OCI-LY1 (cell line): ENCODE measurements at regions not wholly inside any gene's neighbourhood (a gene's known extent, or its start where the extent isn't known, plus 50 kb on each side); places are given as distances from the start of the nearest gene placed in this dataset.

Source experiments
- H2AFZ ChIP-seq: fragments of 200-600 bp; sonication (generic), shearing (Covaris generic); 2 replicates; pipeline ENCODE4 v1.6.0; 2014; ENCODE audit warnings: antibody characterized with exemption, mild to moderate bottlenecking, low read length
- H3F3A ChIP-seq: fragments of 200-600 bp; sonication (generic), shearing (Covaris generic); 2 replicates; pipeline ENCODE4 v1.6.0; 2014; ENCODE audit warnings: mild to moderate bottlenecking, antibody characterized with exemption, low read length, moderate library complexity; ENCODE audit not compliant: insufficient read depth
- H3K27ac ChIP-seq: fragments of 200-600 bp; sonication (generic); 2 replicates; pipeline ENCODE4 v1.5.1; 2014; ENCODE audit warnings: low read length, mixed run types, mild to moderate bottlenecking, low read depth; ENCODE audit not compliant: poor library complexity, severe bottlenecking
- H3K27me3 ChIP-seq: fragments of 200-600 bp; sonication (generic); 2 replicates; pipeline ENCODE4 v1.6.0; 2014; ENCODE audit warnings: antibody characterized with exemption, mild to moderate bottlenecking, low read length, moderate library complexity; ENCODE audit not compliant: insufficient read depth
- H3K36me3 ChIP-seq: fragments of 200-600 bp; sonication (generic); 2 replicates; pipeline ENCODE4 v1.6.1; 2014; ENCODE audit warnings: mild to moderate bottlenecking, antibody characterized with exemption, low read length, moderate library complexity, mixed read lengths; ENCODE audit not compliant: insufficient read depth
- H3K4me1 ChIP-seq: fragments of 200-600 bp; sonication (generic); 2 replicates; pipeline ENCODE4 v1.5.1; 2014; ENCODE audit warnings: mild to moderate bottlenecking, low read length, moderate library complexity; ENCODE audit not compliant: insufficient read depth, severe bottlenecking
- H3K4me2 ChIP-seq: fragments of 200-600 bp; sonication (generic), shearing (Covaris generic); 2 replicates; pipeline ENCODE4 v1.6.1; 2014; ENCODE audit warnings: low read length
- H3K4me3 ChIP-seq: fragments of 200-600 bp; sonication (generic); 2 replicates; pipeline ENCODE4 v1.5.1; 2014; ENCODE audit warnings: low read length, low read depth, mild to moderate bottlenecking, mixed read lengths; ENCODE audit not compliant: poor library complexity, severe bottlenecking
- H3K79me2 ChIP-seq: fragments of 200-600 bp; shearing (Covaris generic); 2 replicates; pipeline ENCODE4 v1.6.1; 2016; ENCODE audit warnings: mixed run types, low read length, mixed read lengths; ENCODE audit not compliant: insufficient read depth
- H3K9ac ChIP-seq: fragments of 200-600 bp; sonication (generic), shearing (Covaris generic); 2 replicates; pipeline ENCODE4 v1.6.1; 2014; ENCODE audit warnings: mild to moderate bottlenecking, low read length, mixed read lengths
- H3K9me2 ChIP-seq: fragments of 200-600 bp; sonication (generic), shearing (Covaris generic); 2 replicates; pipeline ENCODE4 v1.6.1; 2014; ENCODE audit warnings: low read depth, mild to moderate bottlenecking, low read length, mixed read lengths
- H3K9me3 ChIP-seq: fragments of 200-600 bp; shearing (Covaris generic); 2 replicates; pipeline ENCODE4 v1.6.1; 2014; ENCODE audit warnings: low read length, mixed read lengths
- H4K20me1 ChIP-seq: fragments of 200-600 bp; sonication (generic), shearing (Covaris generic); 2 replicates; pipeline ENCODE4 v1.6.0; 2016; ENCODE audit warnings: mild to moderate bottlenecking, low read length; ENCODE audit not compliant: insufficient read depth
- CTCF ChIP-seq: fragments of 200-600 bp; sonication (generic), shearing (Covaris generic); IDR thresholded peaks from 2 replicates; pipeline ENCODE4 v1.5.1; 2017; ENCODE audit warnings: mild to moderate bottlenecking, antibody characterized with exemption, low read length, moderate library complexity, mixed read lengths
- EZH2 ChIP-seq: fragments of 200-600 bp; sonication (generic), shearing (Covaris generic); IDR thresholded peaks from 2 replicates; pipeline ENCODE4 v1.8.0; 2017; ENCODE audit warnings: borderline replicate concordance, mixed run types, mild to moderate bottlenecking, antibody characterized with exemption, low read length, moderate library complexity, mixed read lengths

- Histone ChIP-seq H3K27ac (no peak overlapping the region), H3K4me1 (no peaks in the 10 kb centered on the region), H3K9me2 (no peaks in the 10 kb centered on the region)
Observed at GRCh38 chr3:40624189-40624769, 99.5 kb downstream of the ZNF621 start.

GRCh38 chr3:40627095-40627494, 102.3 kb downstream of the ZNF621 start:
- Histone ChIP-seq H3K4me2 (no peak overlapping the region), H3K36me3 (no peaks in the 10 kb centered on the region), H3K9ac (no peak overlapping the region), H2AFZ (no peak overlapping the region), H3K79me2 (no peaks in the 10 kb centered on the region), H4K20me1 (no peaks in the 10 kb centered on the region), H3K4me3 (no peak overlapping the region), H3F3A (no peaks in the 10 kb centered on the region), H3K27ac (no peak overlapping the region), H3K9me3 (no peaks in the 10 kb centered on the region), H3K4me1 (no peaks in the 10 kb centered on the region), H3K27me3 (no peaks in the 10 kb centered on the region), H3K9me2 (no peaks in the 10 kb centered on the region)
- TF ChIP-seq CTCF (no peak), EZH2 (no peak)

More at GRCh38 chr3:40624189-40624769, 99.5 kb downstream of the ZNF621 start:
- H3K4me3 ChIP-seq, result no peak overlapping the region
- H3K9me3 ChIP-seq, result no peaks in the 10 kb centered on the region
- no peaks in the 10 kb centered on the region for H3K79me2 ChIP-seq
- no peak overlapping the region for H3K9ac ChIP-seq
- no peak overlapping the region for H3K4me2 ChIP-seq
- TF ChIP-seq EZH2 (no peak), CTCF (no peak)
- H2AFZ ChIP-seq, result no peak overlapping the region
- no peaks in the 10 kb centered on the region for H4K20me1 ChIP-seq
- no peaks in the 10 kb centered on the region for H3K27me3 ChIP-seq
- H3K36me3 ChIP-seq, result no peaks in the 10 kb centered on the region
- H3F3A ChIP-seq, result no peaks in the 10 kb centered on the region

- Histone ChIP-seq H3K4me1 (no peaks in the 10 kb centered on the region), H2AFZ (no peak overlapping the region), H3K27ac (no peak overlapping the region), H3K9me3 (no peaks in the 10 kb centered on the region), H3F3A (no peaks in the 10 kb centered on the region), H3K4me3 (no peak overlapping the region), H3K79me2 (no peaks in the 10 kb centered on the region), H3K4me2 (no peak overlapping the region), H3K9ac (no peak overlapping the region), H4K20me1 (no peaks in the 10 kb centered on the region), H3K9me2 (no peaks in the 10 kb centered on the region), H3K36me3 (no peaks in the 10 kb centered on the region), H3K27me3 (no peaks in the 10 kb centered on the region)
- TF ChIP-seq EZH2 (no peak), CTCF (no peak)
Observed at GRCh38 chr3:40628984-40629383, 104.2 kb downstream of the ZNF621 start.
